NOMO-1 (cell line): ENCODE measurements at regions not wholly inside any gene's neighbourhood (a gene's known extent, or its start where the extent isn't known, plus 50 kb on each side); places are given as distances from the start of the nearest gene placed in this dataset.

Experiments
- DNase-seq, 2 experiments: peaks; one replicate each; lab custom pipeline; 2025; ENCODE audit not compliant: unreplicated experiment in 2 of 2; lab: John Stamatoyannopoulos, UW

- no peak for DNase-seq
Measured at GRCh38 chr5:155886311-155887031, 440.5 kb upstream of the SGCD start.

GRCh38 chr5:155895484-155895883, 431.5 kb upstream of the SGCD start:
- DNase-seq = no peak

GRCh38 chr5:155897761-155898160, 429.2 kb upstream of the SGCD start:
- no peak for DNase-seq

- no peak for DNase-seq
Measured at GRCh38 chr5:155898284-155898683, 428.7 kb upstream of the SGCD start.

- DNase-seq = no peak
Measured at GRCh38 chr5:155903791-155904190, 423.2 kb upstream of the SGCD start.

- no peak for DNase-seq
Measured at GRCh38 chr5:155905364-155905763, 421.6 kb upstream of the SGCD start.

- peak in 1 of 2 experiments; percentile 0 for DNase-seq
Measured at GRCh38 chr5:155906046-155906445, 420.9 kb upstream of the SGCD start.

GRCh38 chr5:155908543-155908942, 418.4 kb upstream of the SGCD start:
- DNase-seq = no peak

- no peak for DNase-seq
Measured at GRCh38 chr5:155912291-155912690, 414.7 kb upstream of the SGCD start.

- no peak for DNase-seq
Measured at GRCh38 chr5:155914766-155915165, 412.2 kb upstream of the SGCD start.

- DNase-seq = no peak
Measured at GRCh38 chr5:155915601-155916000, 411.4 kb upstream of the SGCD start.

- no peak for DNase-seq
Measured at GRCh38 chr5:155919126-155919525, 407.8 kb upstream of the SGCD start.

GRCh38 chr5:155919725-155920124, 407.2 kb upstream of the SGCD start:
- DNase-seq = no peak

- no peak for DNase-seq
Measured at GRCh38 chr5:155921621-155922020, 405.3 kb upstream of the SGCD start.

GRCh38 chr5:155923784-155924183, 403.2 kb upstream of the SGCD start:
- no peak for DNase-seq

GRCh38 chr5:155926031-155926430, 400.9 kb upstream of the SGCD start:
- DNase-seq = no peak

- DNase-seq = no peak
Measured at GRCh38 chr5:155926766-155927165, 400.2 kb upstream of the SGCD start.

GRCh38 chr5:155929112-155929511, 397.9 kb upstream of the SGCD start:
- DNase-seq = no peak

- DNase-seq = no peak
Measured at GRCh38 chr5:155934964-155935363, 392.0 kb upstream of the SGCD start.

GRCh38 chr5:155935723-155936122, 391.2 kb upstream of the SGCD start:
- DNase-seq = no peak

GRCh38 chr5:155936520-155937406, 390.2 kb upstream of the SGCD start:
- no peak for DNase-seq

GRCh38 chr5:155938051-155938450, 388.9 kb upstream of the SGCD start:
- no peak for DNase-seq
